ENCODE measurements at regions not wholly inside any gene's neighbourhood (a gene's known extent, or its start where the extent isn't known, plus 50 kb on each side); places are given as distances from the start of the nearest gene placed in this dataset.

DNA sequence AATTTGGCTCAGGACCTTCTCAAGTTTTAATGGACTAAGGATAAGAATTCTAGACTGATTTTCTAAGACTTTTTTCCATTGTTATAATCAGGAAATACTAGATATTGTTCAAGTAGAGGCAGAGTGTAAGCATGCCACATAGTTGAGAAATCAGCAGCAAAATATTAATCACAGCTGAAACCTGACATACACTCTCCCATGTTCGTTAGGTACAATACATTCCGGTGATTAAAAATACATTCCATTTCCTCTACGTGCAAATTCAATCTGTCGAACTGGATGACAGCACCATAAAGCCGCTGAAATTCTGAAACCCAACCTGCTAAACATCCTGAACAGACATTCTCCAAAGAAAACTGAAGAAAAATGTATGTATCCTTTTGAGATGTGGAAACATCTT is 587.6 kb upstream of the DIPK2B start:
- TF ChIP-seq, protein P1, sequence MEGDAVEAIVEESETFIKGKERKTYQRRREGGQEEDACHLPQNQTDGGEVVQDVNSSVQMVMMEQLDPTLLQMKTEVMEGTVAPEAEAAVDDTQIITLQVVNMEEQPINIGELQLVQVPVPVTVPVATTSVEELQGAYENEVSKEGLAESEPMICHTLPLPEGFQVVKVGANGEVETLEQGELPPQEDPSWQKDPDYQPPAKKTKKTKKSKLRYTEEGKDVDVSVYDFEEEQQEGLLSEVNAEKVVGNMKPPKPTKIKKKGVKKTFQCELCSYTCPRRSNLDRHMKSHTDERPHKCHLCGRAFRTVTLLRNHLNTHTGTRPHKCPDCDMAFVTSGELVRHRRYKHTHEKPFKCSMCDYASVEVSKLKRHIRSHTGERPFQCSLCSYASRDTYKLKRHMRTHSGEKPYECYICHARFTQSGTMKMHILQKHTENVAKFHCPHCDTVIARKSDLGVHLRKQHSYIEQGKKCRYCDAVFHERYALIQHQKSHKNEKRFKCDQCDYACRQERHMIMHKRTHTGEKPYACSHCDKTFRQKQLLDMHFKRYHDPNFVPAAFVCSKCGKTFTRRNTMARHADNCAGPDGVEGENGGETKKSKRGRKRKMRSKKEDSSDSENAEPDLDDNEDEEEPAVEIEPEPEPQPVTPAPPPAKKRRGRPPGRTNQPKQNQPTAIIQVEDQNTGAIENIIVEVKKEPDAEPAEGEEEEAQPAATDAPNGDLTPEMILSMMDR (IDR thresholded peaks at IDR 0.05) = no peak
- TF ChIP-seq POLR2A (IDR thresholded peaks at IDR 0.05) = no peak
